ENCODE measurements at regions not wholly inside any gene's neighbourhood (a gene's known extent, or its start where the extent isn't known, plus 50 kb on each side); places are given as distances from the start of the nearest gene placed in this dataset.

DNA sequence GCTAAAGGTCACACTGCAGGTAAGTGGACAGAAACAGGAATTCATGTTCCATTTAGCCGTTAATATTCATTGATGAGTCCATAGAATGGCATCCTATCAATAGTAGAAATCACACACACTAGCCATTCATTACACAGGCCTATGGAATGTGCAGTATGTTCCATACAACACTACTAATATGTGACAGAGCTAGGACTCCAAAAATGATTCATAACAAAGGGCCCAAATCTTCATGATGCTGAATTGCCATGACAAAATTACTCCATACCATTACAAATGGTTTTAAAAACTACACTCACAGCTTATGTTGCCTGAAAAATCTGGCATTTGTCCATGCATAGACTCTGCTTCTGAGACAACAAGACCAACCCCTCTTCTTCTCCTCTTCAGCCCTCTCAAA is 549.1 kb downstream of the XPNPEP1 start:
- Histone ChIP-seq H3K4me1 (ENCODE audit: control insufficient read depth in 1 of 2, insufficient read depth in 1 of 2, low read depth in 1 of 2, low read length in 1 of 2) (no peaks in the 10 kb centered on the region), H3K36me3 (no peaks in the 10 kb centered on the region), H3K4me3 (ENCODE audit: low read depth in 1 of 2, low read length in 1 of 2) (no peak overlapping the region), H3K27ac (no peak overlapping the region), H3K9me3 (no peaks in the 10 kb centered on the region), H3K27me3 (no peaks in the 10 kb centered on the region)
- TF ChIP-seq, protein P1, sequence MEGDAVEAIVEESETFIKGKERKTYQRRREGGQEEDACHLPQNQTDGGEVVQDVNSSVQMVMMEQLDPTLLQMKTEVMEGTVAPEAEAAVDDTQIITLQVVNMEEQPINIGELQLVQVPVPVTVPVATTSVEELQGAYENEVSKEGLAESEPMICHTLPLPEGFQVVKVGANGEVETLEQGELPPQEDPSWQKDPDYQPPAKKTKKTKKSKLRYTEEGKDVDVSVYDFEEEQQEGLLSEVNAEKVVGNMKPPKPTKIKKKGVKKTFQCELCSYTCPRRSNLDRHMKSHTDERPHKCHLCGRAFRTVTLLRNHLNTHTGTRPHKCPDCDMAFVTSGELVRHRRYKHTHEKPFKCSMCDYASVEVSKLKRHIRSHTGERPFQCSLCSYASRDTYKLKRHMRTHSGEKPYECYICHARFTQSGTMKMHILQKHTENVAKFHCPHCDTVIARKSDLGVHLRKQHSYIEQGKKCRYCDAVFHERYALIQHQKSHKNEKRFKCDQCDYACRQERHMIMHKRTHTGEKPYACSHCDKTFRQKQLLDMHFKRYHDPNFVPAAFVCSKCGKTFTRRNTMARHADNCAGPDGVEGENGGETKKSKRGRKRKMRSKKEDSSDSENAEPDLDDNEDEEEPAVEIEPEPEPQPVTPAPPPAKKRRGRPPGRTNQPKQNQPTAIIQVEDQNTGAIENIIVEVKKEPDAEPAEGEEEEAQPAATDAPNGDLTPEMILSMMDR (IDR thresholded peaks at IDR 0.05), result no peak

DNA sequence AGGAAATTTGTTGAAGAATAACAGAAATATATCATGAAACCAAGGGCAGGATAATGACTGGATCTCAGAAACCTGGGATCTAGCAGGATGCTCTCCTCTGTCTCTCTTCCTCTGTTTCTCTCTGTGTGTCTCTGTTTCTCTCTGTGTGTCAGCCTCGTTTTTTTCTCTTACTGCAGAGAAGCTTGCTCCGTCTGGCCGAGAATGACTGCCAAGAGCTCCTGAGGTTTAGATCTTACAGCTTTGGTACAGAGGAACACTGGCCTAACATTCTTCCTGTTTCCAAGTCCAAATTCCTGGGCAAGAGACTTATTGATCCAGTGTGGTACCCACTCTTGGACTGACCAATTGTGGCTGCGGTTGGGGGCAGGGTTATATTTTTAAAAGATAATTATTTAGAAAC is 564.0 kb downstream of the XPNPEP1 start:
- TF ChIP-seq, protein P1 (IDR thresholded peaks at IDR 0.05), result no peak
- Histone ChIP-seq H3K9me3 (no peaks in the 10 kb centered on the region), H3K4me1 (ENCODE audit: control insufficient read depth in 1 of 2, insufficient read depth in 1 of 2, low read depth in 1 of 2, low read length in 1 of 2) (no peaks in the 10 kb centered on the region)

DNA sequence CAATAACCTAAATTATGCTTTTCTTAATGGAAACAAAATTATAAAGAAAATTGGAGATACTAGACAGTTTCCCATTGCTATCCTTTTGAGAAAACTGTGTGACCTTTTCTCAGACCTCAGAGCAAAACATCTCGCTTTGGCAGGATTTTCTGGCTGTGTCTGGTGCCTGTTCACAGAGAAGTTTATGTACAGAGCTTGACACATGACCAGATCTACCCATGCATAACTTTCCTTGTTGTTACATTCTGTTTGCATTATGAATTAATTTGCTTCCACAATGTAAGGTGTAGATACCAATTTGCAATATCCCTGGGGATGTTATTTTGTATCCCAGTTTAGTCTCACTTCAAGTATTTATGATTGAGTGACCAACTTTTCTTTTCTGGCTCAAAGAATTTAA is 565.0 kb downstream of the XPNPEP1 start:
- TF ChIP-seq, protein P1 (IDR thresholded peaks at IDR 0.05), result no peak
- Histone ChIP-seq H3K27ac (no peak overlapping the region), H3K4me1 (ENCODE audit: control insufficient read depth in 1 of 2, insufficient read depth in 1 of 2, low read depth in 1 of 2, low read length in 1 of 2) (no peaks in the 10 kb centered on the region), H3K36me3 (no peaks in the 10 kb centered on the region), H3K9me3 (no peaks in the 10 kb centered on the region), H3K27me3 (no peaks in the 10 kb centered on the region), H3K4me3 (ENCODE audit: low read depth in 1 of 2, low read length in 1 of 2) (no peak overlapping the region)

More for the DNA sequence above, 564.0 kb downstream of the XPNPEP1 start:
- no peaks in the 10 kb centered on the region for H3K36me3 ChIP-seq
- no peak overlapping the region for H3K4me3 ChIP-seq (ENCODE audit: low read depth in 1 of 2, low read length in 1 of 2)
- H3K27me3 ChIP-seq, result no peaks in the 10 kb centered on the region
- H3K27ac ChIP-seq, result no peak overlapping the region

DNA sequence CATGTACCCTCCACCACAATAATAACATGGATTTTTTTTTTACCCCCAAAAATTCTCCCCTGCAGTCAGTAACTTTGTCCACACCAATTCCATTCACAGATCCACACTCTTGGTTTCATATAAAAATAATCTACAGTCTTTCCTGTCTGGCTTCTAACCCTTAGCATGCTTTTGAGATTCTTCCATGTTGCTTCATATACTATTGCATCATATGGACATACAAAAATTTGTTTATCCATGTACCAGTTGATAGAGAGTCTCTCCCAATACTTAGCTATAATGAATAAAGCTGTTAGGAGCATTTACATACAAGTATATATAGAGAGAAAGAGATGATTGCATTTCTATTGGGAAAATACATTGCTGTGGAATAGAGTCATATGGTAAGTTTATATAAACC is 575.0 kb downstream of the XPNPEP1 start:
- Histone ChIP-seq H3K27me3 (no peaks in the 10 kb centered on the region), H3K4me1 (ENCODE audit: control insufficient read depth in 1 of 2, insufficient read depth in 1 of 2, low read depth in 1 of 2, low read length in 1 of 2) (no peaks in the 10 kb centered on the region), H3K36me3 (no peaks in the 10 kb centered on the region), H3K9me3 (no peaks in the 10 kb centered on the region), H3K4me3 (ENCODE audit: low read depth in 1 of 2, low read length in 1 of 2) (no peak overlapping the region), H3K27ac (no peak overlapping the region)
- TF ChIP-seq, protein P1 (IDR thresholded peaks at IDR 0.05), result no peak

DNA sequence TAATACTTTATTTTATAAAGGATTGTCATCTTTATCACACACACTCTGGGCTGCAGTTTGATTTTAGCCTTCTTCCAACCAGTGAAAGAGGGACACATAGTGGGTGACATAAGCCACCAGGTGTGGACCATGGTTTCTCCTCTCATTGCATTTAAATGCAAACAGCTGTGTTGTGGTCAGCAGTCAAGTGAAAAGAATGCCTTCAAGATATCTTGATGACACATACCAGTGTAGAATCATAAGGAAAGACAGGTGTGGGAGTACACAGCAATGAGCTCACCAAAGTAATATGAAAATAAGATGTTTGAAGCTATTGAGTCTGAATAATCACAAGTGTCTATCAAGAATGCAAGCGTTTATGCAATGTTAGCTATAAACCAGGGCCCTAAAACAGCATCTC is 580.0 kb downstream of the XPNPEP1 start:
- Histone ChIP-seq H3K27me3 (no peaks in the 10 kb centered on the region), H3K27ac (no peak overlapping the region), H3K4me3 (ENCODE audit: low read depth in 1 of 2, low read length in 1 of 2) (no peak overlapping the region), H3K36me3 (no peaks in the 10 kb centered on the region), H3K4me1 (ENCODE audit: control insufficient read depth in 1 of 2, insufficient read depth in 1 of 2, low read depth in 1 of 2, low read length in 1 of 2) (no peaks in the 10 kb centered on the region), H3K9me3 (no peaks in the 10 kb centered on the region)
- TF ChIP-seq, protein P1 (IDR thresholded peaks at IDR 0.05), result no peak

DNA sequence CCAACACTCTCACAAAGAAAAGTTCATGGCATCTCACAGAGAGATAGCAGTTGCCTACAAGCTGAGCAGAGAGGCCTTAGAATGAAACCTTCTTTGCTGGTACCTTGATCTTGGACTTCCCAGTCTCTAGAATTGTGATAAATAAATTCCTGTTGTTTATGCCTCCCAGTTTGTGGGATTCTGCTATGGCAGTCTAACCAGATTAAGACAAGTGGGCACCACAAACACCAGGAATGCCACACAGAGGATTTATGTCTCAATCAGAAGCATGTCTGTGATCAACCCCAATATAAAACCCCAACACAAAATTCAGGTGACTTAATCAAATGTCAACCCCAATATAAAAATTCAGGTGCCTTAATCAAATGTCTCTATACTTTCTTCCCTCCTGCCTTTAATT is 581.3 kb downstream of the XPNPEP1 start:
- Histone ChIP-seq H3K36me3 (no peaks in the 10 kb centered on the region), H3K4me3 (ENCODE audit: low read depth in 1 of 2, low read length in 1 of 2) (no peak overlapping the region), H3K9me3 (no peaks in the 10 kb centered on the region), H3K4me1 (ENCODE audit: control insufficient read depth in 1 of 2, insufficient read depth in 1 of 2, low read depth in 1 of 2, low read length in 1 of 2) (no peaks in the 10 kb centered on the region), H3K27me3 (no peaks in the 10 kb centered on the region), H3K27ac (no peak overlapping the region)
- TF ChIP-seq, protein P1 (IDR thresholded peaks at IDR 0.05), result no peak
